ENCODE measurements at regions not wholly inside any gene's neighbourhood (a gene's known extent, or its start where the extent isn't known, plus 50 kb on each side); places are given as distances from the start of the nearest gene placed in this dataset.

GRCh38 chr12:76690921-76691700, 72.8 kb upstream of the ZDHHC17 start:
- Histone ChIP-seq H3K9me3 (ENCODE audit: control insufficient read depth, insufficient read depth, low read depth, low read length) (no peaks in the 10 kb centered on the region), H3K27me3 (ENCODE audit: control insufficient read depth, insufficient read depth, low read length) (no peaks in the 10 kb centered on the region), H3K4me1 (ENCODE audit: control insufficient read depth, insufficient read depth, low read length) (no peaks in the 10 kb centered on the region), H3K36me3 (ENCODE audit: control insufficient read depth, insufficient read depth, low read length) (no peaks in the 10 kb centered on the region), H3K27ac (ENCODE audit: low read length) (no peak overlapping the region), H3K4me3 (ENCODE audit: low read depth in 2 of 2, low read length in 2 of 2) (no peak overlapping the region)
- TF ChIP-seq TCF7L2 (IDR thresholded peaks at IDR 0.05; ENCODE audit: low read depth, low read length) (no peak), POLR2AphosphoS5 (IDR thresholded peaks at IDR 0.05; ENCODE audit: low read depth, low read length) (no peak), CTCF (IDR thresholded peaks at IDR 0.05) (no peak)
- POLR2A ChIA-PET, result no interaction called here
- in situ Hi-C loops (cut with HindIII; ENCODE audit: low pct_unique_long_range_greater_than_20kb, low sequenced_read_pairs), result no loop called here
- BruUV-seq (replicated peaks), result no TSS peak
- CTCF ChIA-PET, result no interaction called here
- intact Hi-C loops (cut with micrococcal nuclease; ENCODE audit: unreplicated experiment), result no loop called here
- no peak for ATAC-seq
- DNase-seq (ENCODE audit: low read depth, low spot score), result no peak

GRCh38 chr12:76692846-76693245, 71.1 kb upstream of the ZDHHC17 start:
- no peak for DNase-seq (ENCODE audit: low read depth, low spot score)
- in situ Hi-C loops (cut with HindIII; ENCODE audit: low pct_unique_long_range_greater_than_20kb, low sequenced_read_pairs) (no loop called here), intact Hi-C loops (cut with micrococcal nuclease; ENCODE audit: unreplicated experiment) (no loop called here)
- POLR2A ChIA-PET, result no interaction called here
- no peak for ATAC-seq
- H3K4me3 ChIP-seq (ENCODE audit: low read depth in 2 of 2, low read length in 2 of 2), result no peak overlapping the region
- H3K27me3 ChIP-seq (ENCODE audit: control insufficient read depth, insufficient read depth, low read length), result no peaks in the 10 kb centered on the region
- H3K27ac ChIP-seq (ENCODE audit: low read length), result no peak overlapping the region
- no peaks in the 10 kb centered on the region for H3K4me1 ChIP-seq (ENCODE audit: control insufficient read depth, insufficient read depth, low read length)
- H3K9me3 ChIP-seq (ENCODE audit: control insufficient read depth, insufficient read depth, low read depth, low read length), result no peaks in the 10 kb centered on the region
- no peak for TF ChIP-seq POLR2AphosphoS5 (IDR thresholded peaks at IDR 0.05; ENCODE audit: low read depth, low read length)
- no peak for TF ChIP-seq SIN3A (IDR thresholded peaks at IDR 0.05; ENCODE audit: borderline replicate concordance, insufficient read depth, low read depth, low read length)
- no peak for TF ChIP-seq CTCF (IDR thresholded peaks at IDR 0.05)
- TF ChIP-seq REST (IDR thresholded peaks at IDR 0.05; ENCODE audit: insufficient read depth in 1 of 2, low read depth in 2 of 2, low read length in 1 of 2), result no peak
- no peak for TF ChIP-seq TCF7L2 (IDR thresholded peaks at IDR 0.05; ENCODE audit: low read depth, low read length)
- no TSS peak for BruUV-seq (replicated peaks)
- no peaks in the 10 kb centered on the region for H3K36me3 ChIP-seq (ENCODE audit: control insufficient read depth, insufficient read depth, low read length)
- CTCF ChIA-PET, result no interaction called here
